ENCODE measurements at regions not wholly inside any gene's neighbourhood (a gene's known extent, or its start where the extent isn't known, plus 50 kb on each side); places are given as distances from the start of the nearest gene placed in this dataset.

GRCh38 chr6:44569931-44570385, 182.5 kb downstream of the CDC5L start:
- Histone ChIP-seq H3K79me2 (ENCODE audit: insufficient read depth, low read length) (no peaks in the 10 kb centered on the region), H3K27me3 (ENCODE audit: insufficient read depth, low read length, poor library complexity, severe bottlenecking) (no peaks in the 10 kb centered on the region), H3K9me3 (ENCODE audit: insufficient read depth, low read depth, low read length) (no peaks in the 10 kb centered on the region), H4K20me1 (ENCODE audit: insufficient read depth, low read length, poor library complexity, severe bottlenecking) (no peaks in the 10 kb centered on the region), H3K9me2 (replicated peaks; ENCODE audit: low read depth, low read length) (no peaks in the 10 kb centered on the region), H3K9ac (ENCODE audit: low read depth, low read length, poor library complexity, severe bottlenecking) (no peak overlapping the region), H3K4me2 (ENCODE audit: low read depth, low read length, poor library complexity, severe bottlenecking) (no peak overlapping the region), H3F3A (ENCODE audit: low read depth) (no peaks in the 10 kb centered on the region), H3K4me3 (ENCODE audit: low read length, poor library complexity, severe bottlenecking) (no peak overlapping the region), H2AFZ (ENCODE audit: low read length) (no peak overlapping the region), H3K36me3 (ENCODE audit: insufficient read depth, low read length) (no peaks in the 10 kb centered on the region), H3K4me1 (ENCODE audit: insufficient read depth, low read length, poor library complexity, severe bottlenecking) (no peaks in the 10 kb centered on the region)
- no peak for TF ChIP-seq EZH2phosphoT487 (IDR thresholded peaks at IDR 0.05; ENCODE audit: borderline replicate concordance)
- no peak for TF ChIP-seq CTCF (conservative IDR thresholded peaks at IDR 0.05; ENCODE audit: low read length)

- Histone ChIP-seq H3K79me2 (ENCODE audit: insufficient read depth, low read length) (no peaks in the 10 kb centered on the region), H3K9me3 (ENCODE audit: insufficient read depth, low read depth, low read length) (no peaks in the 10 kb centered on the region), H3K9me2 (replicated peaks; ENCODE audit: low read depth, low read length) (no peaks in the 10 kb centered on the region), H3F3A (ENCODE audit: low read depth) (no peaks in the 10 kb centered on the region), H3K9ac (ENCODE audit: low read depth, low read length, poor library complexity, severe bottlenecking) (no peak overlapping the region), H3K4me3 (ENCODE audit: low read length, poor library complexity, severe bottlenecking) (no peak overlapping the region), H2AFZ (ENCODE audit: low read length) (no peak overlapping the region), H3K27me3 (ENCODE audit: insufficient read depth, low read length, poor library complexity, severe bottlenecking) (no peaks in the 10 kb centered on the region), H3K36me3 (ENCODE audit: insufficient read depth, low read length) (no peaks in the 10 kb centered on the region), H4K20me1 (ENCODE audit: insufficient read depth, low read length, poor library complexity, severe bottlenecking) (no peaks in the 10 kb centered on the region), H3K4me1 (ENCODE audit: insufficient read depth, low read length, poor library complexity, severe bottlenecking) (no peaks in the 10 kb centered on the region), H3K4me2 (ENCODE audit: low read depth, low read length, poor library complexity, severe bottlenecking) (no peak overlapping the region)
- TF ChIP-seq CTCF (conservative IDR thresholded peaks at IDR 0.05; ENCODE audit: low read length) (peak; percentile 36), EZH2phosphoT487 (IDR thresholded peaks at IDR 0.05; ENCODE audit: borderline replicate concordance) (no peak)
Measured at GRCh38 chr6:44571510-44571909, 184.0 kb downstream of the CDC5L start.

- no peak overlapping the region for H3K4me2 ChIP-seq (ENCODE audit: low read depth, low read length, poor library complexity, severe bottlenecking)
- H3K9me2 ChIP-seq (replicated peaks; ENCODE audit: low read depth, low read length), result no peaks in the 10 kb centered on the region
- H3K27me3 ChIP-seq (ENCODE audit: insufficient read depth, low read length, poor library complexity, severe bottlenecking), result no peaks in the 10 kb centered on the region
- H3F3A ChIP-seq (ENCODE audit: low read depth), result no peaks in the 10 kb centered on the region
- no peaks in the 10 kb centered on the region for H3K79me2 ChIP-seq (ENCODE audit: insufficient read depth, low read length)
- no peaks in the 10 kb centered on the region for H4K20me1 ChIP-seq (ENCODE audit: insufficient read depth, low read length, poor library complexity, severe bottlenecking)
- no peak overlapping the region for H3K9ac ChIP-seq (ENCODE audit: low read depth, low read length, poor library complexity, severe bottlenecking)
- TF ChIP-seq EZH2phosphoT487 (IDR thresholded peaks at IDR 0.05; ENCODE audit: borderline replicate concordance) (no peak), CTCF (conservative IDR thresholded peaks at IDR 0.05; ENCODE audit: low read length) (no peak)
- H3K36me3 ChIP-seq (ENCODE audit: insufficient read depth, low read length), result no peaks in the 10 kb centered on the region
- no peak overlapping the region for H3K4me3 ChIP-seq (ENCODE audit: low read length, poor library complexity, severe bottlenecking)
- H2AFZ ChIP-seq (ENCODE audit: low read length), result no peak overlapping the region
- no peaks in the 10 kb centered on the region for H3K4me1 ChIP-seq (ENCODE audit: insufficient read depth, low read length, poor library complexity, severe bottlenecking)
- H3K9me3 ChIP-seq (ENCODE audit: insufficient read depth, low read depth, low read length), result no peaks in the 10 kb centered on the region
Measured at GRCh38 chr6:44572346-44572745, 184.8 kb downstream of the CDC5L start.

Data from Loucy (cell line).